ENCODE measurements at regions not wholly inside any gene's neighbourhood (a gene's known extent, or its start where the extent isn't known, plus 50 kb on each side); places are given as distances from the start of the nearest gene placed in this dataset.

- peaks cover 33% of the 10 kb centered on the region for H3K36me3 Mint-ChIP-seq (ENCODE audit: low read depth)
- peaks cover 59% of the 10 kb centered on the region for H3K4me1 Mint-ChIP-seq (ENCODE audit: low read depth)
- DNase-seq = peak; percentile 75
- POLR2A ChIA-PET = interaction anchor here (0.7 to 1.7 kb wide), 5 partner anchors 45 to 153 kb away, joined by 3 to 5 read pairs (median 4); no protein-coding TSS in a partner anchor
- intact Hi-C loops (cut with micrococcal nuclease) = loop anchor here (5.0 kb wide), 1 partner anchor 100 kb away; no protein-coding TSS in a partner anchor
- H3K4me3 Mint-ChIP-seq = peak overlapping the region; percentile 23
- peaks cover 23% of the 10 kb centered on the region for H3K9me3 Mint-ChIP-seq
- no peak for TF ChIP-seq CTCF (IDR thresholded peaks at IDR 0.05)
- ATAC-seq = peak; percentile 50
- H3K27ac Mint-ChIP-seq = peak overlapping the region; percentile 86
- no peaks in the 10 kb centered on the region for H3K27me3 Mint-ChIP-seq
- CTCF ChIA-PET = interaction anchor here (1.7 kb wide), 1 partner anchor 99 kb away, joined by 5 read pairs; no protein-coding TSS in a partner anchor
These were observed 655.2 kb downstream of the RNF144A start for GRCh38 chr2:7572450-7572849.

GRCh38 chr2:7573166-7573825, 656.1 kb downstream of the RNF144A start:
- DNase-seq (no peak), ATAC-seq (no peak)
- H3K36me3 Mint-ChIP-seq (ENCODE audit: low read depth) = peaks cover 42% of the 10 kb centered on the region
- POLR2A ChIA-PET = interaction anchor here (1.0 to 1.7 kb wide), 4 partner anchors 10 to 145 kb away, joined by 3 to 4 read pairs (median 4); no protein-coding TSS in a partner anchor
- peaks cover 31% of the 10 kb centered on the region for H3K9me3 Mint-ChIP-seq
- TF ChIP-seq CTCF (IDR thresholded peaks at IDR 0.05) = no peak
- CTCF ChIA-PET = interaction anchor here (1.3 kb wide), 1 partner anchor 167 kb away, joined by 4 read pairs; no protein-coding TSS in a partner anchor
- H3K27me3 Mint-ChIP-seq = no peaks in the 10 kb centered on the region
- intact Hi-C loops (cut with micrococcal nuclease) = loop anchor here (5.0 kb wide), 1 partner anchor 99 kb away; no protein-coding TSS in a partner anchor
- H3K4me1 Mint-ChIP-seq (ENCODE audit: low read depth) = peaks cover 51% of the 10 kb centered on the region
- H3K27ac Mint-ChIP-seq = no peak overlapping the region
- no peak overlapping the region for H3K4me3 Mint-ChIP-seq

- H3K27me3 Mint-ChIP-seq = no peaks in the 10 kb centered on the region
- POLR2A ChIA-PET = no interaction called here
- CTCF ChIA-PET = interaction anchor here (0.8 to 1.3 kb wide), 4 partner anchors 12 to 165 kb away, joined by 3 to 4 read pairs (median 4); no protein-coding TSS in a partner anchor
- H3K9me3 Mint-ChIP-seq = peaks cover 39% of the 10 kb centered on the region
- TF ChIP-seq CTCF (IDR thresholded peaks at IDR 0.05) = no peak
- H3K27ac Mint-ChIP-seq = no peak overlapping the region
- peaks cover 43% of the 10 kb centered on the region for H3K4me1 Mint-ChIP-seq (ENCODE audit: low read depth)
- H3K36me3 Mint-ChIP-seq (ENCODE audit: low read depth) = peaks cover 42% of the 10 kb centered on the region
- DNase-seq = no peak
- no peak for ATAC-seq
- no peak overlapping the region for H3K4me3 Mint-ChIP-seq
- intact Hi-C loops (cut with micrococcal nuclease) = loop anchor here (5.0 kb wide), 1 partner anchor 98 kb away; no protein-coding TSS in a partner anchor
These were observed 657.2 kb downstream of the RNF144A start for GRCh38 chr2:7574385-7574784.

- Mint-ChIP-seq H3K27ac (no peak overlapping the region), H3K9me3 (peaks cover 31% of the 10 kb centered on the region), H3K4me1 (ENCODE audit: low read depth) (peaks cover 17% of the 10 kb centered on the region), H3K36me3 (ENCODE audit: low read depth) (peaks cover 25% of the 10 kb centered on the region), H3K4me3 (no peak overlapping the region), H3K27me3 (no peaks in the 10 kb centered on the region)
- ChIA-PET POLR2A (interaction anchor here (0.7 to 1.1 kb wide), 3 partner anchors 9 to 139 kb away, joined by 3 read pairs; no protein-coding TSS in a partner anchor), CTCF (interaction anchor here (1.1 to 2.4 kb wide), 5 partner anchors 10 to 150 kb away, joined by 3 to 10 read pairs (median 3); no protein-coding TSS in a partner anchor)
- intact Hi-C loops (cut with micrococcal nuclease) = no loop called here
- DNase-seq = no peak
- peak; percentile 67 for ATAC-seq
- no peak for TF ChIP-seq CTCF (IDR thresholded peaks at IDR 0.05)
These were observed 660.6 kb downstream of the RNF144A start for GRCh38 chr2:7577769-7578168.

GRCh38 chr2:7584017-7584416, 666.8 kb downstream of the RNF144A start:
- no peak overlapping the region for H3K4me3 Mint-ChIP-seq
- no peak for TF ChIP-seq CTCF (IDR thresholded peaks at IDR 0.05)
- peaks cover 14% of the 10 kb centered on the region for H3K36me3 Mint-ChIP-seq (ENCODE audit: low read depth)
- no peak overlapping the region for H3K27ac Mint-ChIP-seq
- CTCF ChIA-PET = interaction anchor here (1.6 kb wide), 1 partner anchor 16 kb away, joined by 3 read pairs; no protein-coding TSS in a partner anchor
- H3K9me3 Mint-ChIP-seq = peaks cover 12% of the 10 kb centered on the region
- POLR2A ChIA-PET = no interaction called here
- intact Hi-C loops (cut with micrococcal nuclease) = no loop called here
- DNase-seq (no peak), ATAC-seq (no peak)
- H3K27me3 Mint-ChIP-seq = no peaks in the 10 kb centered on the region
- H3K4me1 Mint-ChIP-seq (ENCODE audit: low read depth) = peaks cover 15% of the 10 kb centered on the region
